AG08395 (cell line): ENCODE measurements at regions not wholly inside any gene's neighbourhood (a gene's known extent, or its start where the extent isn't known, plus 50 kb on each side); places are given as distances from the start of the nearest gene placed in this dataset.
A peak's percentile ranks its signal among the peaks of the same experiment; 100 is the strongest.
"Not testable (repeated sequence)": the region's sequence is repeated elsewhere in the genome, so short reads cannot be mapped to it uniquely, and the experiment has no call there.

Experiments
- DNase-seq: peaks from one replicate; pipeline ENCODE4 v3.0.0; 2012; ENCODE audit warnings: mixed read lengths, low spot score

- peak; percentile 53 for DNase-seq
These were observed 145.3 kb upstream of the PRSS1 start for GRCh38 chr7:142603870-142604448.

GRCh38 chr7:142602756-142603155, 146.5 kb upstream of the PRSS1 start:
- DNase-seq, result no peak

- DNase-seq, result no peak
These were observed 147.1 kb upstream of the PRSS1 start for GRCh38 chr7:142602183-142602582.

GRCh38 chr7:142598297-142598696, 151.0 kb upstream of the PRSS1 start:
- DNase-seq, result no peak

- DNase-seq, result no peak
These were observed 151.7 kb upstream of the PRSS1 start for GRCh38 chr7:142597547-142597946.

GRCh38 chr7:142595816-142596516, 153.3 kb upstream of the PRSS1 start:
- DNase-seq, result no peak

GRCh38 chr7:142594078-142594477, 155.2 kb upstream of the PRSS1 start:
- DNase-seq, result no peak

GRCh38 chr7:142593106-142593505, 156.2 kb upstream of the PRSS1 start:
- no peak for DNase-seq

GRCh38 chr7:142592664-142593063, 156.6 kb upstream of the PRSS1 start:
- DNase-seq, result no peak

- DNase-seq, result no peak
These were observed 157.0 kb upstream of the PRSS1 start for GRCh38 chr7:142592231-142592630.

GRCh38 chr7:142590830-142591457, 158.3 kb upstream of the PRSS1 start:
- DNase-seq, result no peak

- no peak for DNase-seq
These were observed 159.2 kb upstream of the PRSS1 start for GRCh38 chr7:142590077-142590476.

- peak; percentile 88 for DNase-seq
These were observed 161.6 kb upstream of the PRSS1 start for GRCh38 chr7:142587578-142588191.

GRCh38 chr7:142586611-142587010, 162.7 kb upstream of the PRSS1 start:
- DNase-seq, result no peak

- DNase-seq, result peak; percentile 24
These were observed 163.8 kb upstream of the PRSS1 start for GRCh38 chr7:142585425-142585824.

GRCh38 chr7:142584765-142585164, 164.5 kb upstream of the PRSS1 start:
- DNase-seq, result no peak

GRCh38 chr7:142583446-142583845, 165.8 kb upstream of the PRSS1 start:
- DNase-seq, result peak; percentile 86

- DNase-seq, result no peak
These were observed 166.9 kb upstream of the PRSS1 start for GRCh38 chr7:142582351-142582750.

GRCh38 chr7:142581341-142581740, 167.9 kb upstream of the PRSS1 start:
- DNase-seq, result peak; percentile 18

- no peak for DNase-seq
These were observed 169.3 kb upstream of the PRSS1 start for GRCh38 chr7:142579946-142580345.

- DNase-seq, result not testable (repeated sequence)
These were observed 173.9 kb upstream of the PRSS1 start for GRCh38 chr7:142575351-142575750.

- DNase-seq, result no peak
These were observed 177.7 kb upstream of the PRSS1 start for GRCh38 chr7:142571581-142571980.

- no peak for DNase-seq
These were observed 179.4 kb upstream of the PRSS1 start for GRCh38 chr7:142569851-142570250.
